Upper lobe of left lung (tissue), 4 donors: ENCODE measurements at regions not wholly inside any gene's neighbourhood (a gene's known extent, or its start where the extent isn't known, plus 50 kb on each side); places are given as distances from the start of the nearest gene placed in this dataset.

ENCODE experiments used
- POLR2AphosphoS5 ChIP-seq, 2 donors: sonication (generic); formaldehyde crosslinking; IDR thresholded peaks; one replicate each; pipeline ENCODE4 v1.5.1; 2017; ENCODE audit warnings: antibody characterized with exemption in 2 of 2
- TF ChIP-seq, protein P1 (sequence below), 6 experiments: fragments of 450-650 bp in 4 of 6; fragments of 200-600 bp in 2 of 6; sonication (generic) in 2 of 6; IDR thresholded peaks; one replicate each; pipeline ENCODE4 v1.5.1; 2016 to 2019; ENCODE audit warnings: antibody characterized with exemption in 6 of 6

DNA sequence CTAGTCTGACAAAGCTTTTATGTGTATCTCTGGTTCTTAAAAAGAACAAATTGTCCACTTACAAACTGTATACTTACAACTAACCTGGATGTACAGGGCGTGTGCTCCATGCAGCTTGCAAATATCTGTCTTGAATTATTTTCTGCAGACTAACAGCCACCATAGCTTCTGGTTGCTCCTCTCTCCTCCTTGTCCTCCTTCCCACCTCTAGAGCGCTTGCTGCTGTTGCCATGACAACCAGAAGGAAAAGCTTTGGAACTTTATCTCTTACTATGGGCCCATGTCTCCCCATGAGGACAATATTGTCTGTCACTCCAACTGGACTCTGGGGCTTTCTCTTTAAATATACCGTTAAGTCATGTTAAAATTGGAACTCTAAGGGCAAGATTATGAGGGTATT lies 71.5 kb upstream of the DHX40 start:
- TF ChIP-seq, protein P1, sequence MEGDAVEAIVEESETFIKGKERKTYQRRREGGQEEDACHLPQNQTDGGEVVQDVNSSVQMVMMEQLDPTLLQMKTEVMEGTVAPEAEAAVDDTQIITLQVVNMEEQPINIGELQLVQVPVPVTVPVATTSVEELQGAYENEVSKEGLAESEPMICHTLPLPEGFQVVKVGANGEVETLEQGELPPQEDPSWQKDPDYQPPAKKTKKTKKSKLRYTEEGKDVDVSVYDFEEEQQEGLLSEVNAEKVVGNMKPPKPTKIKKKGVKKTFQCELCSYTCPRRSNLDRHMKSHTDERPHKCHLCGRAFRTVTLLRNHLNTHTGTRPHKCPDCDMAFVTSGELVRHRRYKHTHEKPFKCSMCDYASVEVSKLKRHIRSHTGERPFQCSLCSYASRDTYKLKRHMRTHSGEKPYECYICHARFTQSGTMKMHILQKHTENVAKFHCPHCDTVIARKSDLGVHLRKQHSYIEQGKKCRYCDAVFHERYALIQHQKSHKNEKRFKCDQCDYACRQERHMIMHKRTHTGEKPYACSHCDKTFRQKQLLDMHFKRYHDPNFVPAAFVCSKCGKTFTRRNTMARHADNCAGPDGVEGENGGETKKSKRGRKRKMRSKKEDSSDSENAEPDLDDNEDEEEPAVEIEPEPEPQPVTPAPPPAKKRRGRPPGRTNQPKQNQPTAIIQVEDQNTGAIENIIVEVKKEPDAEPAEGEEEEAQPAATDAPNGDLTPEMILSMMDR (IDR thresholded peaks at IDR 0.05), result no peak
- TF ChIP-seq POLR2AphosphoS5 (IDR thresholded peaks at IDR 0.05), result no peak
